ENCODE measurements at regions not wholly inside any gene's neighbourhood (a gene's known extent, or its start where the extent isn't known, plus 50 kb on each side); places are given as distances from the start of the nearest gene placed in this dataset.
"Not testable (repeated sequence)": the region's sequence is repeated elsewhere in the genome, so short reads cannot be mapped to it uniquely, and the experiment has no call there.

- no peak for DNase-seq (ENCODE audit: low read depth)
These were observed 468.4 kb upstream of the C1orf87 start for GRCh38 chr1:60541831-60542532.

- DNase-seq (ENCODE audit: low read depth), result no peak
These were observed 466.6 kb upstream of the C1orf87 start for GRCh38 chr1:60540141-60540540.

DNA sequence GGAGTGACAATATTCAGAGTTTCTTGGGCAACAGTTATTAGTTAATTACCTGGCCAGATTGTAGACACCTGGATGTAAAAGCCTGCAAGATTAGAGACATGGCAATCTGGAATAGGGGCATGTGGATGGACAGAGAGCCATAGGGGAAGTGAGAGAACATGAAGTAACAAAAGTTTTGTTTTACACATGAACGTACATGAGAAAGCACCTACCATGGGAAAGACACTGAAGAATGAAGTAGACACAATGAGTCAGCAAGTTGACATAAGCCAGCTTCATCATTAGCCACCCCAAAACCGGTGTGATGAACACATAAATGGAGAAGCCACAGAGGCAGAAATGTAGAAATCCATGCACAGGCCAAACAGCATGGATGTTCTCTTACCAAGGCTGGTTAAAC is 462.1 kb upstream of the C1orf87 start:
- no peak for DNase-seq (ENCODE audit: low read depth)

DNA sequence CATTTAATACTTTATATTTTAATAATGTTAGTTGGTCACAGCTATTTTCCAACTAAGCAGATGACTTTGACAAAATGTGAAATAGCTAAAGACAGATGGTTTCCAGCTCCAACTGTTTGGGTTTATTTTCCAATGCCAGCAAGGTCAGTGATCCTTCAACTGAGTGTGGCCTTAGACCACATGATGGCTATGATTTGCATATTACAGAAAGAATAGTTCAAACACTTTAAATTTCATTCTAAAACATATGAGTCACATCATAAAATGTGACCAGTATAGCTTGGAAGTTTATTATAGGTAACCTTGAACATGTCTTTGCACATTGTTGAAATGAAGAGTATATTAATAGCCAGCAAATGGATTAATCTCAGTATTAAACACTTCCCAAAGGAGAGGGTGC is 454.0 kb upstream of the C1orf87 start:
- peak; percentile 53 for DNase-seq (ENCODE audit: low read depth)

- no peak for DNase-seq (ENCODE audit: low read depth)
These were observed 443.4 kb upstream of the C1orf87 start for GRCh38 chr1:60516996-60517395.

DNA sequence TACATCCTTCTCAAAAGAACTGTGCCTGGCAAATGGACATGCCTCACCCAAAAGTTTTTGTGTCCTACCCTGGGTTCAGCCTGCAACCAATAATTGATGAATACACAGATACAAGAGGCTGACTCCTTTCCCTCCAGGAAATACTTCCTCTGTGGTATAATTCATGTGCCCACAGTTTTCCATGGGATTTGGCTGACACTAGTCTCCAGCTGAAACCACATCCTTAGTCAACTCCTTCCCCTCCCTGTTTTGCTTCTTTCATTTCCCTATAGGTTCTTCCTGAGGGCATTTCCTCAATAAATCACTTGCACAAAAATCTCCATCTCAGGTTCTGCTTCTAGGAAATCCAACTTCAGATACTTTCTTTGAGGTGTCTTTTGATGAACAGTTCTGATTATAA is 436.6 kb upstream of the C1orf87 start:
- DNase-seq (ENCODE audit: low read depth), result peak; percentile 2

DNA sequence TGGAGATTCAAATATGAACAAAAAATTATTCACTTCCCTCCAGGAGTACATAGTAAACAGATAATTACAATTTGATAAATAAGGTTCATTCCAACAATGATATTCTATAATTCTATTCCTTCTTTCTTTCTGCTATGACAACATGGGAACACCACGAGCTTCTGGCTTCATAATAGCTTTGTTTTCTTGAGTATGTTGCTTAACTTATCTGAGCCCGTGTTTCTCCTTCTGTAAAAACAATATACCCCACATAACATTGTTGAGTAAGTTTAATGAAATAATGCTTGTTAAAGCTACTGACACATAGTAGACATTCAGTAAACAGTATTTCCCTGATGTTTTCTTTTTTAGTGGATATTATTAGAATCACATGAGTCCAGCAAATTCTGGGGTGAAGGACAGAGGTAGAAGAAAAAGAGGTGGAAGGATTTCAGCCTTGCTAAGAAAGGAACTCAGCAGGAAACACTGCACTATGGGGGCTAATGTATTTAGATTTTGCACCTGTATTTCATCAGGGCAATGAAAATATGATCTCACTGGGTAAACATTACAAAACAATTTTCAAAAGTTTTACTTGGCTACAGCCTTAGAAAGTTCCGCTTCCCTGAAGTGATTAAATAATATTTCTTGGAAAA is 430.8 kb upstream of the C1orf87 start:
- DNase-seq (ENCODE audit: low read depth), result no peak

DNA sequence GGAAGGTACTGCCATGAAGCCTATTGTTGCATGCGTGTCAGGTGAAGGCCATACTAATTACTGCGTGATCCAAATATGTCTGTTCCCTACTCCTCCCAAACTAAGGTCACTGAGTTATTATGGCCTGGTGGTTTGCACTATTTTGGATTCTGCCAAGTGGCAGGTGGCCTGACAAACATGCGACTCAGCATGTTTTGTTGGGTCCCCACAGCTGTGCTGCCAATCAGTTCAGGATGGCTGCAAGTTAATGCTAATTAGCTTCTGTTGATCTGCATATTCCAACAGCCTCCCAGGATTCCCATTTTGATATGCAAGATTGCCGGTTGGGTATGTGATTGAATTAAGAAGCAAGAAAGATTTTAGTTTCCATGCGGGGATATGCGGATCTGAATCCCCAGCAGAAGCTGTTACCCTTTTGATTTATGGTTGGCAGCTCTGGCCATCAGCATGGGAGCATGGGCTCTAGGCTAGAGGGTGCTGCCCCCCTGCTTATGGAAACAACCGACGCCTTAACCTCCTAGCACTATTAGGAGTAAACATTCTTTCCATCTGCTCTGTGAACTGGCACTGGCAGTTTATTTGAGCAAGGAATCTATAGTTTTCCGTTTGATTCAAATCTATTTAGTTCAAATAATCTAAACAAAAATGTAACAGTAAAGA is 429.8 kb upstream of the C1orf87 start:
- DNase-seq (ENCODE audit: low read depth), result peak; percentile 4

DNA sequence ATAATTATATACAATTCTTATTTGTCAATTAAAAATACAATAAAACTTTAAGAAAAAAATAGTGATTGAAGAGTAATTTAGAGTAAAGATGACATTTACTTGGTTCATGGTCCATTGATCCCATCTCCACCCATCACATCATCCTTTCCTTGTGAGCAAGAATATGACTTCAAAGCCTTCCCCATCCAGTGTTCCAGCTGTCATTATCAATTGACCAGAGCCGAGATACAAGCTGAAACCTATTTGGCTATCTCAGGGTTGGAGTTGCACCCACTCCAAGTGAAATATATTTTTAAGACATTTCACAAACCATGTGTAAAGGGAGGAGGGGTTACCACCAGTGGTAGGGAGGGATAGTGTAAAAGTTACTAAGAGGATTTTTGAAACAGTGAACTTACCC is 428.9 kb upstream of the C1orf87 start:
- no peak for DNase-seq (ENCODE audit: low read depth)

- not testable (repeated sequence) for DNase-seq (ENCODE audit: low read depth)
These were observed 416.4 kb upstream of the C1orf87 start for GRCh38 chr1:60489916-60490480.

DNA sequence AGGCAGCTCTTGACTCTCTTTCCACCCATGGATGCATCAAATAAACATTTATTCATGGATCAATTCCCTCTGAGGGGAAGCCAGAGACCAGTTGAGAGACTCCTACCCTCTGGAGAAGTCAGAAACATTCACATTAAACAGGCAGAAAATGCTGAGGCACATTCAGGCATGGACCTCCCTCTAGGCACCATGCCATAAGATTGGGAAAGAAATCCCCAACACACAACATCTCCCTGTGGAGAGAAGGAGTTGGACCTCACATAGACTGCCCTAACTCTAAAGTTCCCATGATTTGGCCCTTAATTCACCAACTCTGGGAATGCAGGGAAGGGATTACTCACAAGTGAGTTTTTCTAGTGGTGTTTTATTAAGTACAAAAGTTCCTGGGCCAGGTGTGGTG is 415.3 kb upstream of the C1orf87 start:
- peak; percentile 57 for DNase-seq (ENCODE audit: low read depth)

DNA sequence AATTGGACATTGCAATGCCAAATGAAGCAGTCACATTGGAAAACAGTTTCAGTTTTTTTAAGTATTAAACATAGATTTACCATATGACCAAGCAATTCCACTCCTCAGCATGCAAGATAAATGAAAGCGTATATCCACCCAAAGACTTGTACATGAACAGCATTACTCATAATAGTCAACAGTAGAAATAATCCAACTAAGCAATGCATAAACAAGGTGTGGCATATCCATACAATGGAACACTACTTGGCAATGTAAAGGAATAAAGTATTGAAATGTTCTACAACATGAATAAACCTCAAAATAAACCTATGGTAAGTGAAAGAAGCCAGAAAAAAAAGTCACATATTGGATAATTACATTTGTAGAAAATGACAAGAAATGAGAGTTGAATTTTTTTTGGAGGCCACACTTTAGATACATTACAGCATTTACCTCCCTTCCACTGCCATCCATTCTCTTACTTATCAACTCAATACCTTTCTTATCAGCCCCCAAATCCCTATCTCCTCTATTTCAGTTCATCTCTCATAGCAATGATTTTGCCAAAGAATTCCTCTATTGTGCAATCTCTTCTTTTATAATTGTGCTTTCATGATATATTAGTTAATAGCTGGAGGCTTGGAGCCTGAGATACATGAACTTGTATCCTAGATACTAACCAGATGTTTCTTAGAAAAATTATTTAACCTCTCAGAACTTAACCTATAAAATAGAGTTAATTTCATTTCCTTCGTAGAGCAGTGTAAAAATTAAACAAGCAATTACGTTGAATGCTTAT is 414.2 kb upstream of the C1orf87 start:
- DNase-seq (ENCODE audit: low read depth), result no peak

- DNase-seq (ENCODE audit: low read depth), result peak; percentile 6
These were observed 409.9 kb upstream of the C1orf87 start for GRCh38 chr1:60483509-60483908.

- no peak for DNase-seq (ENCODE audit: low read depth)
These were observed 396.7 kb upstream of the C1orf87 start for GRCh38 chr1:60470246-60470645.

GRCh38 chr1:60463786-60464185 is 390.2 kb upstream of the C1orf87 start:
- peak; percentile 0 for DNase-seq (ENCODE audit: low read depth)

GRCh38 chr1:60463146-60463545 is 389.6 kb upstream of the C1orf87 start:
- no peak for DNase-seq (ENCODE audit: low read depth)

DNA sequence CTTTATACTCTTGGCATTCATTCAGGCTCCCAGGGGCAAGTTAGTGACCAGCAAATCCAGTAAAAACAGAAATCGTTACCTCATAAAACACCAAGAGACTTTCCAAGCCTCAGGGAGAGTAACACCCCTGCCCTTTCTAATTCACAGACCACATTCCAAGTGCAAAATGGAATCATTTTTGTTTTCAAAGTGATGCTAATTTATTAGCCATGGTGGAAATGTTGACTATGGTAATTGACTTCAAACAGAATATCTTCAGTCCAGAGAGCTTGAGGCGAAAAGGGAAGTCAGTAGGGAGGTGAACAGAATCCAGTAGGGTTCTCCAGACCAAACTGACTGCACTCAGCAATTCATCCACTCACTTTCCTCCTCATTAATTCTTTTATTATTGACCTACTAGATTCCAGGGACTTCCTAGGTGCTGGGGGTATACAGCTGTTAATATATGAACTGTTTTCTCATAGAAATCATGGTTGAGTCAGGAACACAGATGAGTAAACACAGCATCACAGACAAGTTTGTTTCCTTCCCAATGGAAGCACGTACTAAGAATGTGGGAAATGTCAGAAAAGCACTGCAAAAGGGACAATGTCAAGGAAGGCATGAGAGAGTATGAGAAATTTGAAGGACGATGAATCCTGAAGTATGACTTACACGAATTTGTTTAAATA is 388.5 kb upstream of the C1orf87 start:
- peak; percentile 93 for DNase-seq (ENCODE audit: low read depth)

DNA sequence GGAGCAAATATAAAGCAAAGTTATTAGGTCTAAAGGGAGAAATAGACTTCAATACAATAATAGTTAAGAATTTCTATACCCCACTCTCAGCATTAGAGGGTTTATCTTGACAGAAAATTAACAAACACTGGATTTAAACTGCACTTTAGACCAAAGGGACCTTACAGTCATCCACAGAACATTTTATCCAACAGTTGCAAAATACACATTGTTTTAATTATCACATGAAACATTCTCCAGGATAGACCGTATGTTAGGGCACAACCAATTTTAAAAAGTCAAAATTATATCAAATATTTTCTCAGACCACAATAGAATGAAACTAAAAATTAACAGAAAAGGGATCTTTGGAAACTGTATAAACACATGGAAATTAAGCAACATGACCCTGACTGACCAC is 384.5 kb upstream of the C1orf87 start:
- no peak for DNase-seq (ENCODE audit: low read depth)

DNA sequence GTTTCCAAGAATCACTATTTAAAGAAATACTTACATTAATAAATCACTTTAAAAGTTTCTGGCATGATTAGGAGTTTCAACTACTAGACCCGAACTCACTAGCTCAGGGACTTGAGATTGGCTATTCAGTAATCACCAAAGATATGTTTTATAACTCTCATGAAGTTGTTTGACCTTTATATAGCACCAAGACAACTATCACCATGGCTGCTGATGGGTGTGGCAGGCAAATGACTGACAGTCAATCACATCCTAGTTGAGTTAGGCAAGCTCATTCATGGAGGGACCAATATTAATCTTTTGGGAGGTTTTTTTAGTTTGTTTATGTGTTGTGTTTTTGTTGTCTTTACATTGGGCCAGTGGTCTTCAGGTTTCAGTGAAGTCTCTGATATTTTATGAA is 376.3 kb upstream of the C1orf87 start:
- no peak for DNase-seq (ENCODE audit: low read depth)

- no peak for DNase-seq (ENCODE audit: low read depth)
These were observed 375.3 kb upstream of the C1orf87 start for GRCh38 chr1:60448850-60449249.

DNA sequence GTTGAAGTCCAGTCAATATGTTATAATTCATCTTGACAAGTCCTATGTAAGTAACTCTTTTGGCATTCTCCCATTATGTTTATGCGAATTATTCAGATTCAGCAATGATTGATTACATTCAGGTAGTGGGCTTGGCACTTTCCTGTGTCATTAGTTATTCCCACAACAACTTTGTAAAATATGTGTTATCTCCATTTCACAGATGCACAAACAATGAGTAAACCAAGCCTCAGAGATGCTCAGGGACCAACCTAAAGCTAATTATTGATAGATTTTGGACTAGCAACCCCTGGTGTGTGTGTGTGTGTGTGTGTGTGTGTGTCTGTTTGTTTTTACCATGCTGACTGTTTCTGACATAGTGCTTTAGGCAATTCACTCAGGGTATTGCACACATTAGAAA is 371.1 kb upstream of the C1orf87 start:
- DNase-seq (ENCODE audit: low read depth), result peak; percentile 70

DNA sequence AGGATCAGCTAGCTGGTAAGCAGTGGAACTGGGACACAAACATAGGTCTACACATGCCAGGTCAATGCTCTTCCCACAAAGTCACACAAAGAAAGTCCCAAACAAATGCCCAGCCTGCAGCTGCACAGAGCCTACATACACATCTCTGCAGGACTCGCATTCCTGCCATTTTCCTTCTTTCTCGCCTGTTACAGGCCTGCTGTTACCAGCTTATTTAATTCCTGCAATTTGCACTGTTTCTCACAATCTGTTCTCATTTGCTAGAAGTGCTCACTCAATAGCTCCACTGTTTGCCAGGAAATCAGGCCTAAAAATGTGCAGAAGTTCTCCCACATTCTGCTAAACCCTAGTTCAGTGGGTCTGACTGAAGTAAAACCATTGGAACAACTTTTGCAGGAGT is 362.6 kb upstream of the C1orf87 start:
- DNase-seq (ENCODE audit: low read depth), result no peak
